ENCODE measurements at regions not wholly inside any gene's neighbourhood (a gene's known extent, or its start where the extent isn't known, plus 50 kb on each side); places are given as distances from the start of the nearest gene placed in this dataset.

- DNase-seq (ENCODE audit: extremely low read depth in 1 of 4, low spot score in 3 of 4) = no peak
- WGBS (ENCODE audit: insufficient coverage, low coverage, missing lambda C conversion rate) = 0% methylated on average over 1 of the region's 1 CpG
- FAIRE-seq = no peak
- no peak overlapping the region for H3K4me3 ChIP-seq
- H3K9me1 ChIP-seq (ENCODE audit: control insufficient read depth, insufficient read depth, low read length) = no peaks in the 10 kb centered on the region
- H3K27ac ChIP-seq (ENCODE audit: extremely low read depth, low read depth, low read length) = no peak overlapping the region
- ATAC-seq = no peak
- H3K4me2 ChIP-seq (ENCODE audit: insufficient read depth, low read length) = no peak overlapping the region
- in situ Hi-C loops (cut with MboI) = loop anchor here (25.0 kb wide), 1 partner anchor 654 kb away; no protein-coding TSS in a partner anchor
- intact Hi-C loops (cut with micrococcal nuclease) = loop anchor here (10.0 kb wide), 1 partner anchor 646 kb away; no protein-coding TSS in a partner anchor
- no peak for TF ChIP-seq RBM14 (IDR thresholded peaks at IDR 0.05; ENCODE audit: borderline replicate concordance, insufficient read depth, low read depth, low read length)
- no peak for TF ChIP-seq E2F6 (IDR thresholded peaks at IDR 0.05; ENCODE audit: borderline replicate concordance in 1 of 2, extremely low read depth in 1 of 2, insufficient read depth in 1 of 2, insufficient read length in 1 of 2, low read depth in 1 of 2, low read length in 1 of 2, poor library complexity in 1 of 2, severe bottlenecking in 1 of 2)
- TF ChIP-seq TBL1XR1 (IDR thresholded peaks at IDR 0.05; ENCODE audit: low read length in 2 of 2) = no peak
- no peak for TF ChIP-seq TARDBP (IDR thresholded peaks at IDR 0.05)
- no peak for TF ChIP-seq KAT8 (IDR thresholded peaks at IDR 0.05; ENCODE audit: low read depth)
- no peak for TF ChIP-seq RBM22 (IDR thresholded peaks at IDR 0.05; ENCODE audit: low read depth, low read length, poor library complexity, severe bottlenecking)
- no peak for TF ChIP-seq MLX (CRISPR knock-in tag; conservative IDR thresholded peaks at IDR 0.05)
- TF ChIP-seq ZKSCAN3 (CRISPR knock-in tag; IDR thresholded peaks at IDR 0.05) = no peak
- no peak for TF ChIP-seq SMARCE1 (IDR thresholded peaks at IDR 0.05)
- no peak for TF ChIP-seq PHF20 (IDR thresholded peaks at IDR 0.05; ENCODE audit: partially characterized antibody)
- TF ChIP-seq STAG1 (CRISPR knock-in tag; IDR thresholded peaks at IDR 0.05; ENCODE audit: borderline replicate concordance) = no peak
- TF ChIP-seq, protein P1, sequence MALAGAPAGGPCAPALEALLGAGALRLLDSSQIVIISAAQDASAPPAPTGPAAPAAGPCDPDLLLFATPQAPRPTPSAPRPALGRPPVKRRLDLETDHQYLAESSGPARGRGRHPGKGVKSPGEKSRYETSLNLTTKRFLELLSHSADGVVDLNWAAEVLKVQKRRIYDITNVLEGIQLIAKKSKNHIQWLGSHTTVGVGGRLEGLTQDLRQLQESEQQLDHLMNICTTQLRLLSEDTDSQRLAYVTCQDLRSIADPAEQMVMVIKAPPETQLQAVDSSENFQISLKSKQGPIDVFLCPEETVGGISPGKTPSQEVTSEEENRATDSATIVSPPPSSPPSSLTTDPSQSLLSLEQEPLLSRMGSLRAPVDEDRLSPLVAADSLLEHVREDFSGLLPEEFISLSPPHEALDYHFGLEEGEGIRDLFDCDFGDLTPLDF (CRISPR knock-in tag; IDR thresholded peaks at IDR 0.05) = no peak
- TF ChIP-seq TAL1 (IDR thresholded peaks at IDR 0.05) = no peak
- TF ChIP-seq YBX1 (IDR thresholded peaks at IDR 0.05) = no peak
- H3K9me3 ChIP-seq (replicated peaks; ENCODE audit: control insufficient read depth, insufficient read depth, low read depth, low read length) = no peaks in the 10 kb centered on the region
- H3K36me3 ChIP-seq (ENCODE audit: control insufficient read depth, insufficient read depth, low read length) = no peaks in the 10 kb centered on the region
- POLR2A ChIA-PET = no interaction called here
- H2AFZ ChIP-seq (ENCODE audit: low read depth, low read length) = no peak overlapping the region
- no peaks in the 10 kb centered on the region for H4K20me1 ChIP-seq (replicated peaks; ENCODE audit: control insufficient read depth, insufficient read depth, low read length)
- BruUV-seq (replicated peaks) = no TSS peak
- H3K9ac ChIP-seq (ENCODE audit: insufficient read depth in 1 of 2, low read depth in 2 of 2, low read length in 2 of 2) = no peak overlapping the region
- no peaks in the 10 kb centered on the region for H3K27me3 ChIP-seq (ENCODE audit: control insufficient read depth in 2 of 2, insufficient read depth in 2 of 2, low read length in 2 of 2)
- CTCF ChIA-PET (ENCODE audit: low intra/inter-chr PET ratio) = no interaction called here
- H3K79me2 ChIP-seq (ENCODE audit: control insufficient read depth, insufficient read depth, low read length) = no peaks in the 10 kb centered on the region
- no peaks in the 10 kb centered on the region for H3K4me1 ChIP-seq (replicated peaks in 1 of 2; ENCODE audit: control insufficient read depth in 2 of 2, insufficient read depth in 2 of 2, low read length in 2 of 2)
Measured at GRCh38 chr5:155290937-155291336, 277.4 kb downstream of the KIF4B start.
